ENCODE measurements at regions not wholly inside any gene's neighbourhood (a gene's known extent, or its start where the extent isn't known, plus 50 kb on each side); places are given as distances from the start of the nearest gene placed in this dataset.
A peak's percentile ranks its signal among the peaks of the same experiment; 100 is the strongest.
"Not testable (repeated sequence)": the region's sequence is repeated elsewhere in the genome, so short reads cannot be mapped to it uniquely, and the experiment has no call there.

DNA sequence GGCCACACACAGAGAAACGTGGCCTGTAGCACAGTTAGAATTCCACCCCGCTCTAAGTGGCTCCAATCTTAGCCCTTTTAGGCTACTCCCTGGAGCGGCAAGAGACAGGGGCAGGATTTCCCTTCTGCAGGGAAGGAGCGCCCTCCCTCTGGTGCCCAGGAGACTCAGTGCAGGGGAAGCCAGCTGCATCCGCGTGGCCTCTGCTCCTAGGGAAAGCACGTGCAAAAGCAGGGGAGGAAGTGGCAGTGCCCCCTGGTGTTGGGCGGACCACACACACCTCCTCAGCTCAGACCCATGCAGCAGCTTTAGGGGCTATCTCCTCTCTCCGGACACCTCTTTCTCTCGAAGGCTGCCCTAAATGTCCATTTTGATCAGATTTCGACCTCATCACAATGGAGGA lies 50.0 kb downstream of the SPRING1 start:
- H3K36me3 Mint-ChIP-seq (ENCODE audit: low read depth), result no peaks in the 10 kb centered on the region
- H3K27me3 Mint-ChIP-seq (ENCODE audit: insufficient read depth), result peaks cover 11% of the 10 kb centered on the region
- no peak overlapping the region for H3K27ac Mint-ChIP-seq
- no peak for DNase-seq (ENCODE audit: low spot score)
- intact Hi-C loops (cut with micrococcal nuclease), result no loop called here
- no peaks in the 10 kb centered on the region for H3K9me3 Mint-ChIP-seq
- peaks cover 5% of the 10 kb centered on the region for H3K4me1 Mint-ChIP-seq (ENCODE audit: low read depth)
- H3K4me3 Mint-ChIP-seq, result no peak overlapping the region

GRCh38 chr12:116684891-116685290 lies 53.0 kb downstream of the SPRING1 start:
- intact Hi-C loops (cut with micrococcal nuclease), result no loop called here
- H3K27ac Mint-ChIP-seq, result no peak overlapping the region
- no peaks in the 10 kb centered on the region for H3K4me1 Mint-ChIP-seq (ENCODE audit: low read depth)
- H3K4me3 Mint-ChIP-seq, result no peak overlapping the region
- no peak for DNase-seq (ENCODE audit: low spot score)
- H3K27me3 Mint-ChIP-seq (ENCODE audit: insufficient read depth), result peaks cover 4% of the 10 kb centered on the region
- H3K36me3 Mint-ChIP-seq (ENCODE audit: low read depth), result no peaks in the 10 kb centered on the region
- H3K9me3 Mint-ChIP-seq, result no peaks in the 10 kb centered on the region

DNA sequence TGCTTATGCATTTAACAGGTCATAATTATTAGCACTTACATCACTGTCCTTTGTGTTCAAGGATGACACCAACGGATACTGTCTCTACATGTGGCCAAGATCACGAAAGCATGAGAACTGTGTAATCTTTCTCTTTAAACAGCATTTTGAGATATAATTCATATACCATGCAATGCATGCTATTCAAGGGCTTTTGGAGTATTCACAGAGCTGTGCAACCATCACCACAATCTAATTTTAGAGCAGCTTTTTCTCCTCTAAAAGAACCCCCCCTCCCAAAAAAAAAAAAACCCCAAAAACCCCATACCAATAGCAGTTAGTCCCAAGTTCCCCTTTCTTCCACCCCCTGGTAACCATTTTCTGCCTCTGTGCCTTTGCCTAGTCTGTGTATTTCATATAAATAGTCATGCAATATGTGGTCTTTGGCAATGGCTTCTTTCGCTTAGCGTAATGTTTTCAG lies 60.6 kb downstream of the SPRING1 start:
- Mint-ChIP-seq H3K9me3 (no peaks in the 10 kb centered on the region), H3K27ac (no peak overlapping the region), H3K4me1 (ENCODE audit: low read depth) (peaks cover 44% of the 10 kb centered on the region), H3K27me3 (ENCODE audit: insufficient read depth) (no peaks in the 10 kb centered on the region), H3K4me3 (no peak overlapping the region), H3K36me3 (ENCODE audit: low read depth) (no peaks in the 10 kb centered on the region)
- intact Hi-C loops (cut with micrococcal nuclease), result no loop called here
- DNase-seq (ENCODE audit: low spot score), result no peak

DNA sequence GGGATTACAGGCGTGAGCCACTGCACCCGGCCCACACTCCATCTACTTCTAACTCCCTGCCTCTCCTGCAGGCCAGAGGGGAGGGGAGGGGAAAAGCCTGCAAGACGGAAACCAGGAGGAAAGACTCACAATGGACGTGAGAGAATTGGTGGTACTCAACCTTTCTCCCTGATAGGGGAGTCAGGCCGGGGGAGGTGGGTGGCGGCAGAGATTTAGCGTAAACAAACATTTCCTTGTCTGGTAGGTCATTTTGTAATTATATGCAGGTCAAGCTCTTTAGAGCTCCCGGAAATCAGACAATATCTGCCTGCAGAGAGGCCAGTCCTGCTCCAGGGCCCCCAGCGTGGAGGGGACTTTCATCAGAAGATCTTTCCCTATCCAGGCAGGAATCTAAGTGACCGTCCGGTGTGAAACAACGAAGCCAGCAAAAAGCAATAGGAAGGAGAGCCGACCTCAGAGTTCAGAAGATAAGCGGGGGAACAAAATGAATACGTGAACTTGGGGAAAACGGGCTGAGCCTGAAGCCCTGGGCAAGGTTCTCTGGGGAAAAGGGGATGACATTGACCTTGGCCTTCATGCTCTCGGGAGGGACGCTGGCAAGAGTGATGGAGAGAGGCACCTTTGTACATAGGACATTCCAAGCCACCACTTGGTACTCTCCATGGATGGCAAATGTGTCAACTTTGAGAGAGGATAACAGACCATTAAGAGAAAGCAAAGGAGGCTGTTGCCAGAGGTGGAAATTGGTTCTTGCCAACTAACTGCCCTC lies 62.3 kb downstream of the SPRING1 start:
- Mint-ChIP-seq H3K9me3 (no peaks in the 10 kb centered on the region), H3K27ac (no peak overlapping the region), H3K4me3 (no peak overlapping the region), H3K27me3 (ENCODE audit: insufficient read depth) (no peaks in the 10 kb centered on the region), H3K36me3 (ENCODE audit: low read depth) (peaks cover 1% of the 10 kb centered on the region), H3K4me1 (ENCODE audit: low read depth) (peaks cover 49% of the 10 kb centered on the region)
- intact Hi-C loops (cut with micrococcal nuclease), result no loop called here
- DNase-seq (ENCODE audit: low spot score), result no peak

DNA sequence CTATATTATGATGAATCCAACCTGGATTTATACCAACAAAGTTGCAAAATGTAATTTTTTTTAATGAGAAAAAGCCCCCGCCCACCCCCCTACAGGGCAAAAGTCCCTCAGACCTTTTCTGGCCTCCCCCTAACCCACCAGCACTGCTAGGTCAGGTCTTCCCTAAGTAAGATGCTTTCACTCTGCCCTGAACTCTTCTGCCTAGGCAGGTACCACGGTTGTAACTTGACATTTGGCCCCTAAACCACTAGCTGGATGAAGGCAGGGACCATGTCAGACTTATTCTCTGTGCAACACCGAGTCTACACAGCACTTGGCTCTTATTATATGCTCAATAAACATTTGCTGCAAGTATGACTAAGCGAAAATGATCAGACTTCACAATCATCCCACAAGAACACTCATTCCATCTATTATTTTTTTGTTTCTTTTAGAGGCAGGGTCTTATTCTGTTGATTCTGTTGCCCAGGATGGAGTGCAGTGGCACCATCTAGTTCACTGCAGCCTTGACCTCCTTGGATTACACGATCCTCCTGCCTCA lies 63.2 kb downstream of the SPRING1 start:
- Mint-ChIP-seq H3K4me3 (no peak overlapping the region), H3K27me3 (ENCODE audit: insufficient read depth) (no peaks in the 10 kb centered on the region), H3K9me3 (no peaks in the 10 kb centered on the region), H3K36me3 (ENCODE audit: low read depth) (peaks cover 1% of the 10 kb centered on the region), H3K4me1 (ENCODE audit: low read depth) (peaks cover 49% of the 10 kb centered on the region), H3K27ac (peak overlapping the region; percentile 53)
- intact Hi-C loops (cut with micrococcal nuclease), result no loop called here
- DNase-seq (ENCODE audit: low spot score), result no peak

GRCh38 chr12:116673681-116674111 lies 64.2 kb downstream of the SPRING1 start:
- peaks cover 1% of the 10 kb centered on the region for H3K36me3 Mint-ChIP-seq (ENCODE audit: low read depth)
- peaks cover 49% of the 10 kb centered on the region for H3K4me1 Mint-ChIP-seq (ENCODE audit: low read depth)
- H3K4me3 Mint-ChIP-seq, result peak overlapping the region; percentile 34

GRCh38 chr12:116672842-116673516 lies 64.9 kb downstream of the SPRING1 start:
- peak overlapping the region; percentile 80 for H3K4me3 Mint-ChIP-seq
- no peaks in the 10 kb centered on the region for H3K27me3 Mint-ChIP-seq (ENCODE audit: insufficient read depth)
- peak; percentile 37 for DNase-seq (ENCODE audit: low spot score)
- H3K4me1 Mint-ChIP-seq (ENCODE audit: low read depth), result peaks cover 49% of the 10 kb centered on the region
- no peaks in the 10 kb centered on the region for H3K9me3 Mint-ChIP-seq
- peak overlapping the region; percentile 77 for H3K27ac Mint-ChIP-seq
- intact Hi-C loops (cut with micrococcal nuclease), result loop anchor here (2.0 kb wide), 2 partner anchors 114 to 400 kb away; partner anchors contain the start of gene MAP1LC3B2
- H3K36me3 Mint-ChIP-seq (ENCODE audit: low read depth), result peaks cover 1% of the 10 kb centered on the region

More at GRCh38 chr12:116673681-116674111, 64.2 kb downstream of the SPRING1 start:
- no peaks in the 10 kb centered on the region for H3K27me3 Mint-ChIP-seq (ENCODE audit: insufficient read depth)
- no peak for DNase-seq (ENCODE audit: low spot score)
- intact Hi-C loops (cut with micrococcal nuclease), result loop anchor here (2.0 kb wide), 2 partner anchors 115 to 401 kb away; partner anchors contain the start of gene MAP1LC3B2
- H3K9me3 Mint-ChIP-seq, result no peaks in the 10 kb centered on the region
- peak overlapping the region; percentile 55 for H3K27ac Mint-ChIP-seq

DNA sequence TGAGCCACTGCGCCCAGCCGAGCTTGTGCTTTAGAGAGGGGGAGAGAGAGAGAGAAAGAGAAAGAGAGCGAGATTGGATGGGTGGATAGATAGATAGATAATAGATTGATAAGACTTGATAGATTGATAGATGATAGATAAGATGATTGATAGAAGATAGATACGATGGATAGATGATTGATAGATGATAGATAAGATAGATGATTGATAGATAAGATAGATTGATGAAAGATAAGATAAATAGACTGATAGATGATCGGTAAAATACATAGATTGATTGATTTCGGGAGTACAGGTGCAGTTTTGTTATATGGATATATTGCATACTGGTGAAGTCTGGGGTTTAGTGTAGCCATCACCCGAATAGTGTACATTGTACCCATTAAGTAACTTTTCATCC lies 65.9 kb downstream of the SPRING1 start:
- Mint-ChIP-seq H3K4me3 (no peak overlapping the region), H3K36me3 (ENCODE audit: low read depth) (peaks cover 1% of the 10 kb centered on the region), H3K27ac (no peak overlapping the region), H3K9me3 (no peaks in the 10 kb centered on the region), H3K27me3 (ENCODE audit: insufficient read depth) (no peaks in the 10 kb centered on the region), H3K4me1 (ENCODE audit: low read depth) (peaks cover 47% of the 10 kb centered on the region)
- intact Hi-C loops (cut with micrococcal nuclease), result loop anchor here (2.0 kb wide), 2 partner anchors 113 to 399 kb away; partner anchors contain the start of gene MAP1LC3B2
- no peak for DNase-seq (ENCODE audit: low spot score)

DNA sequence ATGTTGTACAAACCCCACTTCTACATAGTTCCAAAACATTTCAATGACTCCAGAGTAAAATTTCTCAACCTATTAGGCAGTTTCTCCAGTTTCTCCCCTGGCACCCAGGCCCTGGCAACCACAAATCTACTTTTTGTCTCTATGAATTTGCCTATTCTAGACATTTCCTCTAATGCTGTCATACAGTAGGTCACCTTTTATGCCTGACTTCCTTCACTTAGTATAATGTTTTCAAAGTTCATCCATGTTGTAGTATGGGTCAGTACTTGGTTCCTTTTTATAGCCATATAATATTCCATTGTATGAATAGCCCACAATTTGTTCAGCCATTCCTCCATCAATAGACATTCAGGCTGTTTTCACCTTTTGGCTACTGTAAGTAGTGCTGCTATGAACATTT lies 67.0 kb downstream of the SPRING1 start:
- intact Hi-C loops (cut with micrococcal nuclease), result no loop called here
- DNase-seq (ENCODE audit: low spot score), result no peak
- no peak overlapping the region for H3K4me3 Mint-ChIP-seq
- no peak overlapping the region for H3K27ac Mint-ChIP-seq
- no peaks in the 10 kb centered on the region for H3K9me3 Mint-ChIP-seq
- peaks cover 1% of the 10 kb centered on the region for H3K36me3 Mint-ChIP-seq (ENCODE audit: low read depth)
- H3K4me1 Mint-ChIP-seq (ENCODE audit: low read depth), result peaks cover 41% of the 10 kb centered on the region
- H3K27me3 Mint-ChIP-seq (ENCODE audit: insufficient read depth), result no peaks in the 10 kb centered on the region

DNA sequence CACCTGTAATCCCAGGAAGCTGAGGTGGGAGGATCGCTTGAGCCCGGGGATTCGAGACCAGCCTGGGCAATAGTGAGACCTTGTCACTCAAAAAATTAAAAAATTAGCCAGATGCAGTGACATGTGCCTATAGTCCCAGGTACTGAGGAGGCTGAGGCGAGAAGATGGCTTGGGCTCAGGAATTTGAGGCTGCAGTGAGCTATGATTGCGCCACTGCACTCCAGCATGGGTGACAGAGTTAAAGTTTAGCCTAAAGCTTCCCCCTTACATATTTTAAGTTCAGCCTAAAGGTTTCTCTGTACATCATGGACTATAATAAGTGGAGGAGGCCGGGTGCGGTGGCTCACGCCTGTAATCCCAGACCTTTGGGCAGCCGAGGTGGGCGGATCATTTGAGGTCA lies 70.1 kb downstream of the SPRING1 start:
- DNase-seq (ENCODE audit: low spot score), result no peak
- Mint-ChIP-seq H3K27me3 (ENCODE audit: insufficient read depth) (peaks cover 7% of the 10 kb centered on the region), H3K36me3 (ENCODE audit: low read depth) (peaks cover 1% of the 10 kb centered on the region), H3K4me1 (ENCODE audit: low read depth) (peaks cover 11% of the 10 kb centered on the region), H3K4me3 (no peak overlapping the region), H3K27ac (no peak overlapping the region), H3K9me3 (no peaks in the 10 kb centered on the region)
- intact Hi-C loops (cut with micrococcal nuclease), result no loop called here

DNA sequence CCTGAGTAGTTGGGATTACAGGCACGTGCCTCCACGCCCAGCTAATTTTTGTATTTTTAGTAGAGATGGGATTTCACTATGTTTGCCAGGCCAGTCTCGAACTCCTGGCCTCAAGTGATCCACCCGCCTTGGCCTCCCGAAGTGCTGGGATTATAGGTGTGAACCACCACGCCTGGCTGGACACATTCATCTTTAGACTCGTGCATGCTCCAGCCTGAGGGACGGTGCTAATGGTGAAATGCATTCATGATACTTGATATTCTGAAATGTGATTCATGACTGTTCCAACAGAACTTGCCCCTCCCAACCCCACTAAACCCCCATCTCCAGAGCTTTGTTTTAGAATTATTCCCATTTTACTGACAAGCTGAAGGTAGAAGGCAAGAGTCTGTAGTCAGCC lies 71.0 kb downstream of the SPRING1 start:
- H3K4me3 Mint-ChIP-seq; H3K27me3 Mint-ChIP-seq (ENCODE audit: insufficient read depth); H3K27ac Mint-ChIP-seq; DNase-seq (ENCODE audit: low spot score); H3K4me1 Mint-ChIP-seq (ENCODE audit: low read depth); intact Hi-C loops (cut with micrococcal nuclease); H3K36me3 Mint-ChIP-seq (ENCODE audit: low read depth); H3K9me3 Mint-ChIP-seq: not testable (repeated sequence)

DNA sequence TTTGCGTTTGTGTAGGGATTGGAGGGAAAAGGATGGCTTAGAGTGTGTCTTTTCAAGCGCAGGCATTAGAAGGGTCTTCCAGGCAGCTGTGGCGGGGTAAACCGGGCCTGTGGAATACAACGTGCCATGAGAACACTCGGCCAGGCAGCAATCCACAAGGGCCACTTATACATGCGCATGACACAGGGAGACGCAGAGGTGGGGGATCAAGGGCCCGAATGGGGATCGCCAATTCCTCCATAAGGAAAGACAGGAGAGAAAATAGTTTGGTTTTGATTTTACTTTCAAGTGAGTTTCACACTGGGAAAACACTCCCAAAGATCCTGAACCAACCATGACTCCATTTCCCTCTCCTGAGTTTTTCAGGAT lies 71.6 kb downstream of the SPRING1 start:
- H3K36me3 Mint-ChIP-seq (ENCODE audit: low read depth), result no peaks in the 10 kb centered on the region
- intact Hi-C loops (cut with micrococcal nuclease), result no loop called here
- H3K9me3 Mint-ChIP-seq, result no peaks in the 10 kb centered on the region
- no peaks in the 10 kb centered on the region for H3K4me1 Mint-ChIP-seq (ENCODE audit: low read depth)
- no peak for DNase-seq (ENCODE audit: low spot score)
- peaks cover 7% of the 10 kb centered on the region for H3K27me3 Mint-ChIP-seq (ENCODE audit: insufficient read depth)
- no peak overlapping the region for H3K27ac Mint-ChIP-seq
- no peak overlapping the region for H3K4me3 Mint-ChIP-seq

DNA sequence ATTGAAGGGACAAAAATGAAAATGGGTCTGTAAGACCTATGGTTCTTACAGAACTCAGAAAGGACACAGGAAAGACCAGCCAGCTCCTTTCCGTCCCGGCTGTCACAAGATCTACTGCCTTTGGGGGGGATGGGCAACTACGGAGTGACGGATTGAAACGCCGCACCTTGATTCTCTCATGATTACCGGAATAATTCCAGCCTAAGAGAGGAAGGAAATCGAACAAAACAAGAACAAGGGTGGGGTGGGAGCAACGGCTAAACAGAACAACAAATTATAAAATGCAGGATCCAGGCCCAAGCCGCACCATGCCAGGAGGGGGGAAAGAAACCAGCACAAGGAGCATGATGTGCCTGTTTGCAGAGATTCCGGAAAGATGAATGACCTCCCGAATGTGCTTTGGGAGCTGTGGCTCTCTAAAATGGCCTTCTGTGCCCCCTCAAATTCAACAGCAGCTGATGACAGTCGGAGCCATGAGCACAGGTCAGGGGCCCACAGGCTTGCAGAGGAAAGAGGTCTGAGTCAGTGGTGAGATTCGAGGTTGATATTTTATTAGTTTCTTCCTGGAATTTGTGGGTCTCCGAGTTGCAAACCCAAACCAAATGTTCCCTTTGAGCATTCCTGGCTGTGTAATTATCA lies 72.1 kb downstream of the SPRING1 start:
- no peak for DNase-seq (ENCODE audit: low spot score)
- H3K9me3 Mint-ChIP-seq, result no peaks in the 10 kb centered on the region
- no peaks in the 10 kb centered on the region for H3K36me3 Mint-ChIP-seq (ENCODE audit: low read depth)
- peaks cover 7% of the 10 kb centered on the region for H3K27me3 Mint-ChIP-seq (ENCODE audit: insufficient read depth)
- H3K4me3 Mint-ChIP-seq, result no peak overlapping the region
- no peaks in the 10 kb centered on the region for H3K4me1 Mint-ChIP-seq (ENCODE audit: low read depth)
- H3K27ac Mint-ChIP-seq, result no peak overlapping the region
- intact Hi-C loops (cut with micrococcal nuclease), result no loop called here
